Psoas muscle (tissue), 7 donors: ENCODE measurements at regions not wholly inside any gene's neighbourhood (a gene's known extent, or its start where the extent isn't known, plus 50 kb on each side); places are given as distances from the start of the nearest gene placed in this dataset.

Experiments used
- ATAC-seq, 4 donors: fragments of 200-7000 bp; cut with Tn5 transposase; one replicate each; pipeline ENCODE4 v1.9.1; 2020; ENCODE audit warnings: moderate library complexity in 3 of 4, mild to moderate bottlenecking in 2 of 4
- DNase-seq, 2 donors: peaks; one replicate each; pipeline ENCODE4 v3.0.0-alpha.2; 2020
- H3K27ac ChIP-seq: fragments of 200-600 bp; one replicate; pipeline ENCODE4 v1.8.0; 2022
- H3K27me3 ChIP-seq, 3 donors: fragments of 200-600 bp in 1 of 3; one replicate each; pipeline versions ENCODE4 v1.6.1 to v1.8.0; 2013 to 2022; ENCODE audit warnings: low read length in 2 of 3, mild to moderate bottlenecking in 2 of 3, moderate library complexity in 1 of 3; ENCODE audit not compliant: insufficient read depth in 3 of 3
- H3K36me3 ChIP-seq, 2 donors: fragments of 200-600 bp in 1 of 2; one replicate each; pipeline versions ENCODE4 v1.6.1 to v1.8.0; 2013 to 2022; ENCODE audit warnings: low read depth in 1 of 2, mild to moderate bottlenecking in 1 of 2, moderate library complexity in 1 of 2; ENCODE audit not compliant: insufficient read depth in 1 of 2
- H3K4me1 ChIP-seq: fragments of 200-600 bp; one replicate; pipeline ENCODE4 v1.8.0; 2022
- H3K4me3 ChIP-seq: fragments of 200-600 bp; one replicate; pipeline ENCODE4 v1.8.0; 2022; ENCODE audit warnings: mild to moderate bottlenecking
- H3K9me3 ChIP-seq: fragments of 200-600 bp; one replicate; pipeline ENCODE4 v1.8.0; 2022
- WGBS, 3 donors: extraction: QIAGEN DNeasy Blood & Tissue Kit; methylation state at CpG; one replicate each; pipeline versions ENCODE4 v1.1.6 to v1.1.7; 2013; 5-methylcytosine and 5-hydroxymethylcytosine counted together
- intact Hi-C, 2 donors: fragments of 100-400 bp; cut with DNase I; formaldehyde crosslinking; loops; one replicate each; pipeline versions ENCODE4 v1.11.0 to v1.14.2; 2022
- TF ChIP-seq, protein P1 (sequence below): fragments of 200-600 bp; IDR thresholded peaks from one replicate; pipeline ENCODE4 v1.8.0; 2022; ENCODE audit warnings: antibody characterized with exemption
- donor health status: healthy with polysubstance abuse.
- donor health status: DM: no; HTN: no; CAD: no; lungs with moderate emphysema.
- donor health status: Bipolar disorder and iron deficiency.
- donor health status: healthy.
- donor health status: DM: yes; HTN: yes; CAD: no.
- donor health status: DM: no; HTN: no; CAD: no.
- donor health status: DM: yes; HTN: yes; CAD: no.

GRCh38 chr11:131005829-131006228, 89.5 kb upstream of the SNX19 start:
- no peak overlapping the region for H3K4me3 ChIP-seq
- no peaks in the 10 kb centered on the region for H3K4me1 ChIP-seq
- no peaks in the 10 kb centered on the region for H3K9me3 ChIP-seq
- DNase-seq (no peak), ATAC-seq (no peak)
- TF ChIP-seq, protein P1, sequence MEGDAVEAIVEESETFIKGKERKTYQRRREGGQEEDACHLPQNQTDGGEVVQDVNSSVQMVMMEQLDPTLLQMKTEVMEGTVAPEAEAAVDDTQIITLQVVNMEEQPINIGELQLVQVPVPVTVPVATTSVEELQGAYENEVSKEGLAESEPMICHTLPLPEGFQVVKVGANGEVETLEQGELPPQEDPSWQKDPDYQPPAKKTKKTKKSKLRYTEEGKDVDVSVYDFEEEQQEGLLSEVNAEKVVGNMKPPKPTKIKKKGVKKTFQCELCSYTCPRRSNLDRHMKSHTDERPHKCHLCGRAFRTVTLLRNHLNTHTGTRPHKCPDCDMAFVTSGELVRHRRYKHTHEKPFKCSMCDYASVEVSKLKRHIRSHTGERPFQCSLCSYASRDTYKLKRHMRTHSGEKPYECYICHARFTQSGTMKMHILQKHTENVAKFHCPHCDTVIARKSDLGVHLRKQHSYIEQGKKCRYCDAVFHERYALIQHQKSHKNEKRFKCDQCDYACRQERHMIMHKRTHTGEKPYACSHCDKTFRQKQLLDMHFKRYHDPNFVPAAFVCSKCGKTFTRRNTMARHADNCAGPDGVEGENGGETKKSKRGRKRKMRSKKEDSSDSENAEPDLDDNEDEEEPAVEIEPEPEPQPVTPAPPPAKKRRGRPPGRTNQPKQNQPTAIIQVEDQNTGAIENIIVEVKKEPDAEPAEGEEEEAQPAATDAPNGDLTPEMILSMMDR: no peak
- no peak overlapping the region for H3K27ac ChIP-seq
- WGBS, 3 donors: 93 to 98% (median 97%) methylated on average over 3 of the region's 3 CpGs
- intact Hi-C loops: no loop called here
- H3K27me3 ChIP-seq: no peaks in the 10 kb centered on the region
- no peaks in the 10 kb centered on the region for H3K36me3 ChIP-seq

DNA sequence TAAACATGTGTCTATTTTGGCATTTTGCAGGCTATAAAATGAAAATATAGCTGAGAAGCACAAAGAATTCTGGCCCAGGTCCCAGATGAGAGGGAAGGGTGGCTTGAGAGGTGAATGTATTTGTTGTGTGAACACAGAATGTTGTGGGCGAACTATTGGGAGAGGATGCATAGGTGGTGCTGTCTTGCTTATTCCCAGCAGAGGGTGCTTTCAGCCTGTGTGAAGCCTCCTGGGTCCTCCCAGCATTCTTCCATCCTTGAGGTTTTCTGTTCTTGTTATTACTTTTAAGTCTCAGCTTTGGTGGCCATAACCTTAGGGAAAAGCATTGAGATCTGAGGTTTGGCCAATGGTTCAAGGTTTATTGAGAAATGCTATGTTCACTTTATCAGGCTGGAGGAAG, 108.7 kb upstream of the SNX19 start:
- DNase-seq (no peak), ATAC-seq (no peak)
- Histone ChIP-seq H3K4me1 (no peaks in the 10 kb centered on the region), H3K27me3 (no peaks in the 10 kb centered on the region), H3K4me3 (no peak overlapping the region), H3K27ac (no peak overlapping the region), H3K9me3 (no peaks in the 10 kb centered on the region), H3K36me3 (no peaks in the 10 kb centered on the region)
- TF ChIP-seq, protein P1: no peak
- 67 to 77% (median 71%) methylated on average over 1 of the region's 1 CpG for WGBS, 3 donors
- intact Hi-C loops: no loop called here

GRCh38 chr11:131025421-131026125, 109.3 kb upstream of the SNX19 start:
- intact Hi-C loops: no loop called here
- no peaks in the 10 kb centered on the region for H3K9me3 ChIP-seq
- H3K36me3 ChIP-seq: no peaks in the 10 kb centered on the region
- DNase-seq (no peak), ATAC-seq (peak in 1 of 4 donors; percentile 49)
- TF ChIP-seq, protein P1: no peak
- no peak overlapping the region for H3K27ac ChIP-seq
- no peaks in the 10 kb centered on the region for H3K27me3 ChIP-seq
- no peak overlapping the region for H3K4me3 ChIP-seq
- 24 to 42% (median 30%) methylated on average over 7 of the region's 7 CpGs for WGBS, 3 donors
- no peaks in the 10 kb centered on the region for H3K4me1 ChIP-seq

- H3K9me3 ChIP-seq: no peaks in the 10 kb centered on the region
- no peaks in the 10 kb centered on the region for H3K27me3 ChIP-seq
- H3K4me1 ChIP-seq: no peaks in the 10 kb centered on the region
- intact Hi-C loops: no loop called here
- 88 to 94% (median 88%) methylated on average over 2 of the region's 2 CpGs for WGBS, 3 donors
- H3K27ac ChIP-seq: no peak overlapping the region
- no peaks in the 10 kb centered on the region for H3K36me3 ChIP-seq
- TF ChIP-seq, protein P1: no peak
- no peak for ATAC-seq
- H3K4me3 ChIP-seq: no peak overlapping the region
- DNase-seq: no peak
Measured at GRCh38 chr11:131027491-131027890, 111.2 kb upstream of the SNX19 start.

GRCh38 chr11:131033151-131033651, 116.9 kb upstream of the SNX19 start:
- no peaks in the 10 kb centered on the region for H3K9me3 ChIP-seq
- ATAC-seq (no peak), DNase-seq (no peak)
- H3K27ac ChIP-seq: no peak overlapping the region
- H3K36me3 ChIP-seq: no peaks in the 10 kb centered on the region
- H3K4me3 ChIP-seq: no peak overlapping the region
- TF ChIP-seq, protein P1: no peak
- H3K27me3 ChIP-seq: no peaks in the 10 kb centered on the region
- intact Hi-C loops: no loop called here
- H3K4me1 ChIP-seq: no peaks in the 10 kb centered on the region
- 40 to 54% (median 52%) methylated on average over 5 of the region's 5 CpGs for whole genome bisulfite sequencing, 3 donors
